HCT116 (cell line): ENCODE measurements at regions not wholly inside any gene's neighbourhood (a gene's known extent, or its start where the extent isn't known, plus 50 kb on each side); places are given as distances from the start of the nearest gene placed in this dataset.

ENCODE experiments used
- ATAC-seq: fragments of 200-7000 bp; cut with Tn5 transposase; 2 replicates; pipeline ENCODE4 v1.9.1; 2020; ENCODE audit warnings: mild to moderate bottlenecking, moderate library complexity
- BruUV-seq: library from RNA; stranded (reverse); fragments of 400-500 nt; replicated peaks from 2 replicates; lab custom pipeline; 2021; lab: Mats Ljungman, UMichigan
- CTCF ChIA-PET: fragments of 300-600 bp; sonication (Branson Sonifier 250); formaldehyde crosslinking; loops from one replicate; lab custom pipeline; 2021; ENCODE audit warnings: antibody characterized with exemption; lab: Charles Lee
- POLR2A ChIA-PET: fragments of 300-600, 350-600 bp; sonication (Branson Sonifier 250); formaldehyde crosslinking; loops from one replicate; lab custom pipeline; 2021; ENCODE audit warnings: antibody characterized with exemption; lab: Charles Lee
- RAD21 ChIA-PET, 2 experiments: fragments of 300-600 bp; sonication (Branson Sonifier 250); formaldehyde crosslinking; loops; one replicate each; lab custom pipeline; 2023; ENCODE audit warnings: low total read pairs in 2 of 2; ENCODE audit not compliant: uncharacterized antibody in 2 of 2, unreplicated experiment in 2 of 2, low non-redundant PET in 1 of 2; lab: Charles Lee
- DNase-seq: peaks from one replicate; pipeline ENCODE4 v3.0.0-alpha.2; 2010; ENCODE audit warnings: low read depth, low spot score
- H2AFZ ChIP-seq: fragments of 200-600 bp; shearing (Covaris generic), sonication (generic); 2 replicates; pipeline ENCODE4 v1.6.1; 2017; ENCODE audit warnings: low read depth, mixed run types, mixed read lengths, antibody characterized with exemption, low read length; ENCODE audit not compliant: poor library complexity, severe bottlenecking
- H3K27ac ChIP-seq: 2 replicates; pipeline ENCODE4 v1.5.1; 2012; ENCODE audit warnings: low read depth, low read length
- H3K27me3 ChIP-seq: fragments of 200-600 bp; sonication (generic); 2 replicates; pipeline ENCODE4 v1.6.1; 2016; ENCODE audit warnings: mixed run types, low read length, mixed read lengths; ENCODE audit not compliant: insufficient read depth
- H3K36me3 ChIP-seq, 2 experiments: fragments of 200-500 bp in 1 of 2; fragments of 200-600 bp in 1 of 2; sonication (Bioruptor generic) in 1 of 2; sonication (generic) in 1 of 2; 2 replicates each; pipeline versions ENCODE4 v1.5.1 to v1.6.1; 2014 to 2016; ENCODE audit warnings: low read length in 2 of 2, inconsistent platforms in 1 of 2, mixed read lengths in 1 of 2, mixed run types in 1 of 2; ENCODE audit not compliant: insufficient read depth in 2 of 2, control insufficient read depth in 1 of 2
- H3K4me1 ChIP-seq, 2 experiments: fragments of 200-600 bp in 1 of 2; sonication (generic) in 1 of 2; 2 replicates each; pipeline versions ENCODE4 v1.5.1 to v1.6.1; 2012 to 2017; ENCODE audit warnings: low read length in 2 of 2, inconsistent platforms in 1 of 2, mild to moderate bottlenecking in 1 of 2, mixed read lengths in 1 of 2, mixed run types in 1 of 2, moderate library complexity in 1 of 2; ENCODE audit not compliant: insufficient read depth in 2 of 2, control insufficient read depth in 1 of 2
- H3K4me2 ChIP-seq: fragments of 200-600 bp; sonication (generic); 2 replicates; pipeline ENCODE4 v1.6.1; 2017; ENCODE audit warnings: mixed run types, low read length, mixed read lengths
- H3K4me3 ChIP-seq, 2 experiments: fragments of 200-600 bp in 1 of 2; sonication (generic) in 1 of 2; replicated peaks in 1 of 2; 2 replicates each; pipeline ENCODE4 v1.5.1; 2011 to 2016; ENCODE audit warnings: low read length in 2 of 2, control low read depth in 1 of 2, low read depth in 1 of 2, mild to moderate bottlenecking in 1 of 2, mixed read lengths in 1 of 2, mixed run types in 1 of 2
- H3K79me2 ChIP-seq: fragments of 200-600 bp; sonication (generic); 2 replicates; pipeline ENCODE4 v1.6.1; 2017; ENCODE audit warnings: mild to moderate bottlenecking, mixed run types, low read length, moderate library complexity, mixed read lengths; ENCODE audit not compliant: insufficient read depth
- H3K9ac ChIP-seq: fragments of 200-600 bp; sonication (generic); 2 replicates; pipeline ENCODE4 v1.6.1; 2016; ENCODE audit warnings: low read length, mixed read lengths
- H3K9me2 ChIP-seq: fragments of 200-600 bp; sonication (generic), shearing (Covaris generic); 2 replicates; pipeline ENCODE4 v1.6.1; 2017; ENCODE audit warnings: mixed run types, mild to moderate bottlenecking, moderate library complexity; ENCODE audit not compliant: insufficient read depth
- H3K9me3 ChIP-seq, 2 experiments: fragments of 200-500 bp in 1 of 2; fragments of 200-600 bp in 1 of 2; sonication (Bioruptor generic) in 1 of 2; sonication (generic) in 1 of 2; 2 replicates each; pipeline ENCODE4 v1.6.1; 2014 to 2017; ENCODE audit warnings: low read length in 2 of 2, mixed read lengths in 2 of 2, inconsistent platforms in 1 of 2, low read depth in 1 of 2, mild to moderate bottlenecking in 1 of 2, mixed run types in 1 of 2, moderate library complexity in 1 of 2; ENCODE audit not compliant: control insufficient read depth in 1 of 2, insufficient read depth in 1 of 2
- H4K20me1 ChIP-seq: fragments of 200-600 bp; sonication (generic), shearing (Covaris generic); 2 replicates; pipeline ENCODE4 v1.6.1; 2017; ENCODE audit warnings: mixed run types, mild to moderate bottlenecking, moderate library complexity; ENCODE audit not compliant: insufficient read depth
- CBX3 ChIP-seq: IDR thresholded peaks from 2 replicates; pipeline ENCODE4 v1.6.1; 2012; ENCODE audit warnings: low read depth
- CEBPB ChIP-seq: IDR thresholded peaks from 2 replicates; pipeline ENCODE4 v1.6.1; 2012; ENCODE audit warnings: low read depth
- CTCF ChIP-seq, 3 experiments: fragments of 200-600 bp in 1 of 3; sonication (generic) in 1 of 3; IDR thresholded peaks in 2 of 3; conservative IDR thresholded peaks in 1 of 3; 2 replicates each; pipeline ENCODE4 v1.5.1; 2012 to 2017; ENCODE audit warnings: low read depth in 2 of 3, low read length in 2 of 3, antibody characterized with exemption in 1 of 3, borderline replicate concordance in 1 of 3, control low read depth in 1 of 3, mild to moderate bottlenecking in 1 of 3, mixed read lengths in 1 of 3, mixed run types in 1 of 3, moderate library complexity in 1 of 3; ENCODE audit not compliant: insufficient read depth in 1 of 3
- EGR1 ChIP-seq: IDR thresholded peaks from 2 replicates; pipeline ENCODE4 v1.6.1; 2012; ENCODE audit warnings: low read depth
- ELF1 ChIP-seq: IDR thresholded peaks from 2 replicates; pipeline ENCODE4 v1.6.1; 2012; ENCODE audit warnings: low read depth, borderline replicate concordance
- EZH2 ChIP-seq: fragments of 200-600 bp; sonication (generic); IDR thresholded peaks from 2 replicates; pipeline ENCODE4 v1.6.1; 2017; ENCODE audit warnings: antibody characterized with exemption, mixed run types
- EZH2phosphoT487 ChIP-seq: fragments of 200-600 bp; IDR thresholded peaks from 2 replicates; pipeline ENCODE4 v1.6.1; 2018; ENCODE audit warnings: antibody characterized with exemption, borderline replicate concordance
- JUND ChIP-seq: IDR thresholded peaks from 2 replicates; pipeline ENCODE4 v1.6.1; 2012
- POLR2A ChIP-seq: IDR thresholded peaks from 2 replicates; pipeline ENCODE4 v1.7.0; 2011; ENCODE audit warnings: borderline replicate concordance; ENCODE audit not compliant: insufficient read depth, insufficient read length; ENCODE audit errors: extremely low read depth
- POLR2AphosphoS5 ChIP-seq: IDR thresholded peaks from 2 replicates; pipeline ENCODE4 v1.6.1; 2011; ENCODE audit warnings: mild to moderate bottlenecking, low read depth, low read length, moderate library complexity
- RAD21 ChIP-seq: IDR thresholded peaks from 2 replicates; pipeline ENCODE4 v1.6.1; 2012; ENCODE audit warnings: low read depth, mild to moderate bottlenecking
- SIN3A ChIP-seq: IDR thresholded peaks from 2 replicates; pipeline ENCODE4 v1.6.1; 2012; ENCODE audit warnings: low read depth
- TCF7L2 ChIP-seq: IDR thresholded peaks from 2 replicates; pipeline ENCODE4 v1.7.0; 2011; ENCODE audit warnings: borderline replicate concordance, inconsistent platforms; ENCODE audit not compliant: insufficient read depth, insufficient read length; ENCODE audit errors: extremely low read depth
- YY1 ChIP-seq: IDR thresholded peaks from 2 replicates; pipeline ENCODE4 v1.6.1; 2011; ENCODE audit warnings: low read length, low read depth, moderate library complexity, mild to moderate bottlenecking; ENCODE audit not compliant: insufficient replicate concordance; ENCODE audit errors: extremely low read depth
- ZBTB33 ChIP-seq: IDR thresholded peaks from 2 replicates; pipeline ENCODE4 v1.6.1; 2011; ENCODE audit warnings: mild to moderate bottlenecking, low read length, moderate library complexity; ENCODE audit not compliant: insufficient replicate concordance; ENCODE audit errors: extremely low read depth
- ZFX ChIP-seq: fragments of 450-650 bp; IDR thresholded peaks from 2 replicates; pipeline ENCODE4 v1.6.1; 2017
- intact Hi-C: fragments of 100-400 bp; cut with micrococcal nuclease; formaldehyde crosslinking; loops from 2 replicates; pipeline ENCODE4 v1.10.0; 2022

- H3K36me3 ChIP-seq: no peaks in the 10 kb centered on the region
- no peak overlapping the region for H3K9ac ChIP-seq
- H3K9me3 ChIP-seq: no peaks in the 10 kb centered on the region
- no peak for TF ChIP-seq EZH2
- TF ChIP-seq JUND: no peak
- TF ChIP-seq RAD21: no peak
- TF ChIP-seq YY1: no peak
- TF ChIP-seq ZBTB33: no peak
- TF ChIP-seq POLR2A: no peak
- no peak for TF ChIP-seq ELF1
- no peak for TF ChIP-seq SIN3A
- no peak for TF ChIP-seq CBX3
- TF ChIP-seq TCF7L2: no peak
- no peak for TF ChIP-seq POLR2AphosphoS5
- no peak for TF ChIP-seq CEBPB
- TF ChIP-seq CTCF (IDR thresholded peaks at IDR 0.05 in 2 of 3, conservative IDR thresholded peaks at IDR 0.05 in 1 of 3; ENCODE audit: borderline replicate concordance in 1 of 3, insufficient read depth in 1 of 3, low read depth in 2 of 3, low read length in 2 of 3): no peak
- TF ChIP-seq ZFX: no peak
- no peak for TF ChIP-seq EGR1
- TF ChIP-seq EZH2phosphoT487: no peak
- no peak overlapping the region for H3K27ac ChIP-seq
- BruUV-seq: no TSS peak
- no peak overlapping the region for H2AFZ ChIP-seq
- ATAC-seq (no peak), DNase-seq (no peak)
- no peak overlapping the region for H3K4me2 ChIP-seq
- H4K20me1 ChIP-seq: no peaks in the 10 kb centered on the region
- no peaks in the 10 kb centered on the region for H3K4me1 ChIP-seq
- ChIA-PET CTCF (interaction anchor here (1.1 kb wide), 1 partner anchor 15 kb away, joined by 3 read pairs; no protein-coding TSS in a partner anchor), RAD21 (no interaction called here), POLR2A (no interaction called here)
- no peaks in the 10 kb centered on the region for H3K79me2 ChIP-seq
- intact Hi-C loops: no loop called here
- no peaks in the 10 kb centered on the region for H3K9me2 ChIP-seq
- no peaks in the 10 kb centered on the region for H3K27me3 ChIP-seq
- no peak overlapping the region for H3K4me3 ChIP-seq
Measured at GRCh38 chr2:71895320-71896161, 252.1 kb downstream of the CYP26B1 start.
